ENCODE measurements at regions not wholly inside any gene's neighbourhood (a gene's known extent, or its start where the extent isn't known, plus 50 kb on each side); places are given as distances from the start of the nearest gene placed in this dataset.

DNA sequence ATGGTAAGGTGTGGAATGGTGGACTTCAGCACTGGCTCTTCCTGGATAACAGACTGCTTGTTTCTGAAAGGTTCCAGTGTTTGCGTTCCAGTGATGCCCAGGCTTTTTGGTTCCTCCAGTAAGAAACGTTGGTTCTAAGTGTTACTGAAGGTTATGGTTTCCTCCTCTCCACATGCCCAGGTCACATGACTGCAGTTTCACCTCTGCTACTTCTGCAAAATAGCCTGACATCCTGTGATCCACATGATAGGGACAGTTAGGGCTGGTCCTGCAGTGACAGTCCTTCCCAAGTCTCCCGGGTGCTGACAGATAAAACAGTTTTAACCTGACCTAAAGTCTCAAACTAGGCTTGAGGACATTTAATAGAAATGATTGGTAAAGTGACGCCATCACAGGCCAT lies 132.2 kb upstream of the CST7 start:
- H3K27ac ChIP-seq = no peak overlapping the region
- no peak for TF ChIP-seq CTCF (conservative IDR thresholded peaks at IDR 0.05)
- no peak for TF ChIP-seq ZFX (IDR thresholded peaks at IDR 0.05)

- TF ChIP-seq ZFX (IDR thresholded peaks at IDR 0.05) (no peak), CTCF (conservative IDR thresholded peaks at IDR 0.05) (no peak)
- no peak overlapping the region for H3K27ac ChIP-seq
Observed at GRCh38 chr20:24817351-24817750, 131.7 kb upstream of the CST7 start.

- no peak for TF ChIP-seq ZFX (IDR thresholded peaks at IDR 0.05)
- TF ChIP-seq CTCF (conservative IDR thresholded peaks at IDR 0.05) = no peak
- no peak overlapping the region for H3K27ac ChIP-seq
Observed at GRCh38 chr20:24818056-24818455, 131.0 kb upstream of the CST7 start.

GRCh38 chr20:24819331-24819965 lies 129.6 kb upstream of the CST7 start:
- TF ChIP-seq ZFX (IDR thresholded peaks at IDR 0.05) (no peak), CTCF (conservative IDR thresholded peaks at IDR 0.05) (no peak)
- no peak overlapping the region for H3K27ac ChIP-seq

GRCh38 chr20:24820345-24820744 lies 128.7 kb upstream of the CST7 start:
- no peak for TF ChIP-seq ZFX (IDR thresholded peaks at IDR 0.05)
- TF ChIP-seq CTCF (conservative IDR thresholded peaks at IDR 0.05) = no peak

DNA sequence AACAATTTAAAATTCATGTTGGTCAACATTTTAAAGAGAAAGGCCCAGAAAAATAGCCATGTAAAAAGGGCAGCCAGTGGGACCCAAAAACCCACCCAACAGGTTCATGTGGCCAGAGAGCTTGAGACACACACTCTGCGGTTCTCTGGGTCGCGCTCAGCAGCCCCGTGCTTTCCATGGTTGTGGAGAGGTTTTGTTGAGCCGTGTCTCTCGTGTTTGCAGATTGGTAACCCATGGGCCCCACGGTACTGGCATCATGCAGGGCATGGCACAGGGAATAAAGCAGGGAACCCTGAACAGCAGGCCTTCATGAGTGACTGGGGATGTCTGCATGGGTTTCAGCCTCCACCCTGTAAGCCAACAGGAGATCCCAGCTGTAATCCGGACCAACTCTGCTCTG lies 127.7 kb upstream of the CST7 start:
- H3K27ac ChIP-seq = no peak overlapping the region
- TF ChIP-seq CTCF (conservative IDR thresholded peaks at IDR 0.05) (no peak), ZFX (IDR thresholded peaks at IDR 0.05) (no peak)

More at GRCh38 chr20:24820345-24820744, 128.7 kb upstream of the CST7 start:
- H3K27ac ChIP-seq = no peak overlapping the region

GRCh38 chr20:24823176-24823784 lies 125.8 kb upstream of the CST7 start:
- no peak for TF ChIP-seq CTCF (conservative IDR thresholded peaks at IDR 0.05)
- no peak overlapping the region for H3K27ac ChIP-seq

Data from C4-2B (cell line).